GM19467 (cell line): ENCODE measurements at regions not wholly inside any gene's neighbourhood (a gene's known extent, or its start where the extent isn't known, plus 50 kb on each side); places are given as distances from the start of the nearest gene placed in this dataset.

Source experiments
- ATAC-seq: cut with Tn5 transposase; IDR thresholded peaks from one replicate; pipeline ENCODE4 v1.9.1; 2021; ENCODE audit warnings: mild to moderate bottlenecking, moderate library complexity; ENCODE audit not compliant: unreplicated experiment

- ATAC-seq, result no peak
These were observed 52.2 kb downstream of the FAT3 start for GRCh38 chr11:92276773-92277172.

- ATAC-seq, result no peak
These were observed 53.3 kb downstream of the FAT3 start for GRCh38 chr11:92277871-92278270.

DNA sequence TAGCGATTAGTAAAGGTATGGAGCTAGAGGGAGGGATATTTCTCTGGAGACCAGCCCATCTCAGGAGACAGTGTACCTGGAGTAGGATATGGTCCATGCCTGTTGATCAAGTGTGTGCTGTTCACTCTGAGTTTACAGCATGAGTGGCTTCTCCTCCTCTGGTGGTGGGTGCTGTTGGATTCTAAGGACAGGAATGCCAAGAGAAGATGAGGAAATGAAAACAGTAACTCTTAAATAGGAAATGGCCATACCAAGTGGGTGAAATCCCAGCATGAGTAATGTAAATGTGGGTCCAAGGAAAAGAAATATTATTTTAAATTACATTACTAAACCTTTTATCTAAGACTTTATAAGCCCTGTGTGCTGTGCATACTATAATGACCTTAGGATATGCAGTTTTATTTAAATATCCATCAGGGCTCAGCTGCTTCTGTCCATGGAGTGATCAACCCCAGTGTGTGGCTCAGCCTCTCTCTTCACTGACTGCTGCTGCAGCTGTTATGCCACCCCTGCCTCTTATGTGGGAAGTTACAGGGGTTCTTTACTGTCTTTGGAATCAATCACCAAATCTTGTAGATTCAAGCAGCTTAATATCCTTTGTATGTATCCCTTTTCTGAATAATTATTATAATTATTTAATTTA lies 54.3 kb downstream of the FAT3 start:
- ATAC-seq, result no peak

GRCh38 chr11:92284107-92284506 lies 59.5 kb downstream of the FAT3 start:
- no peak for ATAC-seq

- no peak for ATAC-seq
These were observed 59.9 kb downstream of the FAT3 start for GRCh38 chr11:92284558-92284957.

DNA sequence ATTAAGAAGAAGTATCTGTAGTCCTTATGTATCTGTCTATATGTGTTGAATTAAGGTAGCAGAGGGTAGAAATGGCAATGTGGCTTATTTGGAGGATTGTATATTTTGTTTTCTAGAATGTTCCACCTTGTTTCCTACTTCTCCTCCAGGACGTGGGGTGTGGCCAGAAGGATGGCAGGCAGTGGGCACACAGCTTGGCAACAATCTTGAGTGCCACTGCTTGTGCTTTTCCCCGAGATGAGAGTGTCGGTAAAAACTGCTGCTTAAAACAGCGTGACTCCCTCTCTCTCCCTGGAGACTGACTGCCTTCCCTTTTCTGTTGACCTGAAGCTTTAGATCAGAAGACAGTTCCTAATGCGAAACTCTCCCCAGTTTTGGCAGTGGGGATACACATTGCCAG lies 61.2 kb downstream of the FAT3 start:
- ATAC-seq, result no peak

GRCh38 chr11:92286709-92287108 lies 62.1 kb downstream of the FAT3 start:
- no peak for ATAC-seq

- ATAC-seq, result no peak
These were observed 70.8 kb downstream of the FAT3 start for GRCh38 chr11:92295175-92296137.

GRCh38 chr11:92296138-92296515 lies 71.5 kb downstream of the FAT3 start:
- ATAC-seq, result no peak

DNA sequence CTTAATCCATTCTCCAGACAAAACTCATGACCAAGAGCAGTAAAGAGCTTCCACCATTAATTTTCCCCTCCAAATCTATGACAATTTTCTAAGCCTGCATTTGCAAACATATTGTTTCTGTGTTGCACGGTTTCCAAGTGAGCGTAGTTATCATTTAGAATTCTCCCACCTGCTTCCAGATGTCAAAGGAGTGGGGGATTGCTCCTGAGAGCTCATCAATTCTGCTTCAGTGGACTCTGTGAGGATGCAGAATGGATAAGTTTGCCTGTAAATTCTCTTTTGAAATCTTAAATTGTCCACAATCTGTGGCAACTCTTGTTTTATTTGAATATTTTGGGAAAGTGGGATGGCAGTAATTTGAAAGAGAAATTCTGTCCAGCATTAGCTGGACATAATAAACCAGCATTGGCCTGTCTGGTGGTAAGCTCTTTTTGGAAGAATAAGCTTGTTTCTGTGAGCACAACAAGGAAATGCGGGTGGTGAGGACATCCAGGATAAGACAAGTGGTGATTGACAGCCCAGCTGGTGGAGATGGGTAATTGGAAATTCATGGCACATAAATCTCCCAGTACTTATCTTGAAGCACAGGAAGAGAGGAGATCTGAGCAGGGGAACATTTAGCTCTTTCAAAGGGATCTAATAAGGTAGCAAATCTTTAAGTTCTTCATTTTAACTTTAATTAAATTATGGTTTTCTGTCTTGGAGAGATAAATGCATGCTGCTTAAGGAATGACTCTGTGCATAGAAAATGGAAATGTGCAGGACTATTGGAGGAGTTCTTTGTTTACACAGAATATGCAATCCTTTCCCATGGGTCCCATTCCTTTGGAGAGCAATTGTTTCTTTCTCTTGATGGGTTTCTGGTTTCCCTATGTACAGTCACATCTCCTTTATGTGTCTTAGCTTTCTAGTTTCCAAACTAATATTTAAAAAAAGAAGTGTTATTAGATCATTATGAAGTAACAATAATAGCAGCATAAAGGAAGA lies 73.2 kb downstream of the FAT3 start:
- no peak for ATAC-seq

- no peak for ATAC-seq
These were observed 76.3 kb downstream of the FAT3 start for GRCh38 chr11:92300876-92301275.

- ATAC-seq, result no peak
These were observed 78.2 kb downstream of the FAT3 start for GRCh38 chr11:92302770-92303169.

DNA sequence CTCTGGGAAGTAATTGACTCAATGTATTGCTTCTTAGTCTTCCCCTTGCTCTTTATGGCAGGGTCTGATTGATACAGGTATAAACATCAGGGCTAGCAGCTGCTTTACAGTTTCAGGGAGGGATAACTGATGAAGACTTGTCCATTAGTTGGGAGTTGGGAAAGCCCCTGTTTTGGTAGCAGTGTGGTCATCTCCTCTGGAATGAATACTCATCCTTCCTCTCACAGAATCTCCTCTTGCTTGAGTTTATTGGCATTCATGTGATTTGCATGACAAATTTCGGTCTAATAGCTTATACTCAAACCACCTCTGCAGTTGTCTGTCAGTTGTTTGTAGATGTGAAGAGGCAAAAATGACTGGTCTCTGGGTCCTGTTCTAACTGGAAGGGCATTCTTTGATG lies 79.7 kb downstream of the FAT3 start:
- no peak for ATAC-seq

DNA sequence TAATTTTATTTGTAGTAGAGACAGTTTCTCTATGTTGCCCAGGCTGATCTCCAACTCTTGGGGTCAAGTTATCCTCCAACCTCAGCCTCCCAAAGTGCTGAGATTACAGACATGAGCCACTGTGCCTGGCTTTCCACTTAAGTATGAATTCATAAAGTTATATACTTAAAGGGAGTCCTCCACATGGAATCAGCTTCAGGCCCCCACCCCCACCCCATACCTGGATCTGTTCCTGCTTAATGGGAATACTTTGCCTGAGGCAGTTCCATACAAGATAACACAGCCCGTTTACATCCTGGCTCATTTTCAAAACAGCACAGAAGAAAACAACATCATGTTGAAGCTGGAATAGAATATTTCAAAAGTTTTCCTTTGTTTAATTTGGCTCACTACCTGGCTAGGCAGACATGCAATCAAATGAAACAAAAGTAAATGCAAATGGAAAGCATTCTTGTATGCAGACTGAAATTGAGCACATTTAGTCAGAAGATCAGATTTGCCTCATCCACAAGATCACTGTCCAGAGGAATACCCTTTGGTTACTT lies 82.4 kb downstream of the FAT3 start:
- ATAC-seq, result no peak

DNA sequence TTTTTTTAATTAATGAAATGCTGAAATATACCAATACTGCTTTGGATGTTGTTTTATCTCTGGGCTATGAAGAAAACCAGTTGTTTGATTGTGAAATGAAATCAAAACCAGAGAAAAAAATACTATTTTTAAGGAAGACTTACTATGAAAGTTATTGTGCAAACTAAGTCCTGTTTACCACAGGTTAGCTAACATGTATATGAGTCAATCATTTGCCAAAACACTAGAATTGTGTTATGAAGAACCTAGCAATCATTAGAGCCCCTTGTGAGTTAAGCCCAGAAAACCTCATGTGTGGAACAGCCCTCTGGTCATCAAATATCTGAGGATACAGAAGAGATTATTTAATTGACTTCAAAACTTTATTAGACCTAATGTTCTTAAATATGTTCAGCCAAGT lies 83.7 kb downstream of the FAT3 start:
- ATAC-seq, result no peak

- ATAC-seq, result no peak
These were observed 87.2 kb downstream of the FAT3 start for GRCh38 chr11:92311616-92312449.

DNA sequence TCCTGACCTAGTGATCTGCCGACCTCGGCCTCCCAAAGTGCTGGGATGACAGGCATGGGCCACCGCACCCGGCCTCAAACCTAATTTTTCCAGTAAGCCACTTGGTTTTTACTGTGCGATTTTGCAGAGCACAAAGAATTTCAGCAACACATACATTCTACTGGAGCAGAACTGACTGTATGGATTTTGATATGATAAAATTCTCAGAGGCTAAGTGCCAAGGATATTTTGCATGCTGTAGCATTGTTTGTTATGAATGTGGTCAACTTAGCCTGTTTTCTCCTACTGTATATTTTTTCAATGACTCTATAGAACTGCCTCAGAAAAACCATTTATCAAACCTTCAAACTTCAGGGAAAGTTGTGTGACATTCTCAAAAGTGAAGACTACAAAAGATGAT lies 89.2 kb downstream of the FAT3 start:
- no peak for ATAC-seq

GRCh38 chr11:92314499-92314898 lies 89.9 kb downstream of the FAT3 start:
- ATAC-seq, result no peak

DNA sequence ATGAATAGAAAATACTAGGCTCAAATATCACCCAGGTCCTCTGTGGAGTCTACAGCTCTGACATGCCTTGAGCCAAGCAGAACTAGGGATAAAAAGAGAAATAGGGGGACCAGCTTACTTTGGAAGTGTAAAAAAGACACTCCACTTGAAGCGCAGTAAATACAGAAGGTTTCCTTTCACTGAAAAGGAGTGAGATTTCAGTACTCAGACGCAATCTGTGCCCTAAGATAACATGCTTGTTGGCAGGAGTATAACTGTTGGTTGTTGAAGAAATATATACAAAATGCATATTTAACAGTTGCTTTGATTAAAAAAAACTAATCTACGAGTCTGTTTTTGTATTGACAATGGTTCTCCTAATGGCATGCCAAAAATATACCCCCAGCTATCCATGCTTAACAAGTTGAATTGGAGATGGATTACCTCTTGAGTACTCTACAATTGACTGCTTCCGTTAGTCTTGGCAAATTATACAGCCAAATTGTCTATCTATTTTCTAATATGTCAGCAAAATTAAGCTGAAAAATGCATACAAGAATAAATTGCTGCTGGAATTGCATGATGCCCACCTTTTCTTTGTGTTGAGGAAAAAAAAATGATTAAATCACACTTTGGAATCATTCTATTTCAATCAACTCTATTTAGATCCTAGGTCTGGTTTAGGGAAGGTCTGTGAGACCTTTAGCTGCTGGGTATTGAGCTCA lies 91.6 kb downstream of the FAT3 start:
- no peak for ATAC-seq
